Endothelial cell of umbilical vein (primary cell): ENCODE measurements at regions not wholly inside any gene's neighbourhood (a gene's known extent, or its start where the extent isn't known, plus 50 kb on each side); places are given as distances from the start of the nearest gene placed in this dataset.

Experiments used
- BruUV-seq: library from RNA; stranded (reverse); fragments of 400-500 nt; replicated peaks from 2 replicates; lab custom pipeline; 2021; lab: Mats Ljungman, UMichigan
- CTCF ChIA-PET: fragments of 300-600, 350-600 bp; sonication (Branson Sonifier 250); formaldehyde crosslinking; loops from one replicate; lab custom pipeline; 2021; ENCODE audit warnings: antibody characterized with exemption, inconsistent platforms; lab: Charles Lee
- POLR2A ChIA-PET: fragments of 300-600, 350-600 bp; sonication (Branson Sonifier 250); formaldehyde crosslinking; loops from one replicate; lab custom pipeline; 2021; ENCODE audit warnings: antibody characterized with exemption, inconsistent platforms; lab: Charles Lee
- DNase-seq: peaks from one replicate; pipeline ENCODE4 v3.0.0-alpha.2; 2011; ENCODE audit warnings: low read depth, low spot score
- FAIRE-seq: peaks from 2 replicates; lab custom pipeline; 2011; peaks lifted over from hg19 to GRCh38; lab: Jason Lieb, UNC
- H2AFZ ChIP-seq: 2 replicates; pipeline ENCODE4 v1.6.0; 2012; ENCODE audit warnings: low read depth, low read length, control low read depth, inconsistent platforms
- H3K27ac ChIP-seq: 2 replicates; pipeline ENCODE4 v1.5.1; 2011; ENCODE audit warnings: low read depth, mild to moderate bottlenecking, control low read depth, low read length, moderate library complexity; ENCODE audit not compliant: insufficient read depth
- H3K27me3 ChIP-seq, 2 experiments: 2 replicates each; pipeline versions ENCODE4 v1.6.0 to v1.6.1; 2011; ENCODE audit warnings: low read length in 2 of 2, mixed read lengths in 1 of 2; ENCODE audit not compliant: control insufficient read depth in 2 of 2, insufficient read depth in 2 of 2
- H3K36me3 ChIP-seq, 2 experiments: 2 replicates in 1 of 2; 3 replicates in 1 of 2; pipeline ENCODE4 v1.5.1; 2011; ENCODE audit warnings: low read length in 2 of 2, mild to moderate bottlenecking in 1 of 2, moderate library complexity in 1 of 2; ENCODE audit not compliant: control insufficient read depth in 2 of 2, insufficient read depth in 2 of 2; ENCODE audit errors: extremely low read depth in 1 of 2
- H3K4me1 ChIP-seq: 3 replicates; pipeline ENCODE4 v1.5.1; 2011; ENCODE audit warnings: mild to moderate bottlenecking, low read length; ENCODE audit not compliant: control insufficient read depth, insufficient read depth; ENCODE audit errors: extremely low read depth
- H3K4me2 ChIP-seq: 2 replicates; pipeline ENCODE4 v1.6.1; 2011; ENCODE audit warnings: low read length, control low read depth, mixed read lengths; ENCODE audit not compliant: insufficient read depth
- H3K4me3 ChIP-seq, 3 experiments: fragments of 200-600 bp in 1 of 3; sonication (generic), shearing (Covaris generic) in 1 of 3; replicated peaks in 1 of 3; 2 replicates each; pipeline ENCODE4 v1.5.1; 2011 to 2016; ENCODE audit warnings: control low read depth in 3 of 3, low read length in 3 of 3, mild to moderate bottlenecking in 2 of 3, inconsistent platforms in 1 of 3, low read depth in 1 of 3, moderate library complexity in 1 of 3; ENCODE audit not compliant: insufficient read depth in 1 of 3
- H3K79me2 ChIP-seq: 2 replicates; pipeline ENCODE4 v1.6.0; 2012; ENCODE audit warnings: low read length, inconsistent platforms; ENCODE audit not compliant: control insufficient read depth, insufficient read depth
- H3K9ac ChIP-seq: replicated peaks from 2 replicates; pipeline ENCODE3; 2011; ENCODE audit warnings: low read length, control low read depth; ENCODE audit not compliant: insufficient read depth; ENCODE audit errors: extremely low read depth
- H3K9me1 ChIP-seq: replicated peaks from 3 replicates; pipeline ENCODE4 v1.6.0; 2011; ENCODE audit warnings: mild to moderate bottlenecking, low read length; ENCODE audit not compliant: control insufficient read depth, insufficient read depth; ENCODE audit errors: extremely low read depth
- H3K9me3 ChIP-seq: replicated peaks from 2 replicates; pipeline ENCODE4 v1.5.1; 2012; ENCODE audit warnings: low read length, inconsistent platforms; ENCODE audit not compliant: control insufficient read depth, insufficient read depth
- H4K20me1 ChIP-seq: replicated peaks from 2 replicates; pipeline ENCODE3; 2011; ENCODE audit warnings: mild to moderate bottlenecking, low read length; ENCODE audit not compliant: control insufficient read depth, insufficient read depth; ENCODE audit errors: extremely low read depth
- JUN ChIP-seq: IDR thresholded peaks from 2 replicates; pipeline ENCODE4 v1.6.1; 2011; ENCODE audit warnings: borderline replicate concordance, low read depth; ENCODE audit not compliant: insufficient read length, insufficient read depth
- MYC ChIP-seq: IDR thresholded peaks from one replicate; pipeline ENCODE4 v1.6.1; 2011; ENCODE audit warnings: mild to moderate bottlenecking, low read depth, low read length
- POLR2AphosphoS5 ChIP-seq: IDR thresholded peaks from 2 replicates; pipeline ENCODE4 v1.6.1; 2012; ENCODE audit warnings: low read depth, mild to moderate bottlenecking, control low read depth, low read length, moderate library complexity; ENCODE audit not compliant: insufficient read depth
- dilution Hi-C: fragments of 300-500 bp; cut with MboI; formaldehyde crosslinking; loops from one replicate; pipeline ENCODE4 v1.15.0; 2019; ENCODE audit warnings: low sequenced_read_pairs; ENCODE audit not compliant: extremely low pct_ligation_motif_present
- intact Hi-C: fragments of 100-400 bp; cut with micrococcal nuclease; formaldehyde crosslinking; loops from one replicate; pipeline ENCODE4 v1.10.0; 2022
- TF ChIP-seq, protein P1 (sequence below): IDR thresholded peaks from 2 replicates; pipeline ENCODE4 v1.6.1; 2011; ENCODE audit not compliant: insufficient read depth, insufficient read length

DNA sequence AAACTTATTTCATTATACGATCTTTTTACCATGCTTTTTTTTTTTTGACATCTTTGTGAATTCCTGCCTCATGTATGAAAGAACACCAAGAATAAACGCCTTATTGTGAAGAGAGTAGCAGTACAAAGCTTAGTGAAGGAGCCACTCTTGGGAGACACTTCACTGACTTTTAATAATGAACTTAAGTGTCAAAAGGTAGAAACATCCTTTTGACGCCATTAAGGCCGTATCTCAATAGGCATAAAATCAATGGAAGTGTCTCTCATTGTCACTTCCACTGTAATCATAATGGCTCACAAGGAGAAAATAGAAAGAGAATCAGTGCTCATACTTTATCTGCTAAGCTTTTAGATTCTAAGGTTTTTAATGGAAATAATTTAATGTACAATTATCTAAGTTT, 657.8 kb downstream of the DIPK2A start:
- H4K20me1 ChIP-seq: no peaks in the 10 kb centered on the region
- TF ChIP-seq POLR2AphosphoS5: no peak
- H3K4me3 ChIP-seq: no peak overlapping the region
- no peak overlapping the region for H3K4me2 ChIP-seq
- dilution Hi-C loops (no loop called here), intact Hi-C loops (no loop called here)
- no peaks in the 10 kb centered on the region for H3K4me1 ChIP-seq
- ChIA-PET POLR2A (no interaction called here), CTCF (no interaction called here)
- H3K9me1 ChIP-seq: no peaks in the 10 kb centered on the region
- no peak overlapping the region for H2AFZ ChIP-seq
- DNase-seq (no peak), FAIRE-seq (no peak)
- H3K9me3 ChIP-seq: no peaks in the 10 kb centered on the region
- H3K9ac ChIP-seq: no peak overlapping the region
- no peak overlapping the region for H3K27ac ChIP-seq
- no peaks in the 10 kb centered on the region for H3K79me2 ChIP-seq
- no TSS peak for BruUV-seq
- H3K36me3 ChIP-seq: no peaks in the 10 kb centered on the region
- H3K27me3 ChIP-seq: no peaks in the 10 kb centered on the region

DNA sequence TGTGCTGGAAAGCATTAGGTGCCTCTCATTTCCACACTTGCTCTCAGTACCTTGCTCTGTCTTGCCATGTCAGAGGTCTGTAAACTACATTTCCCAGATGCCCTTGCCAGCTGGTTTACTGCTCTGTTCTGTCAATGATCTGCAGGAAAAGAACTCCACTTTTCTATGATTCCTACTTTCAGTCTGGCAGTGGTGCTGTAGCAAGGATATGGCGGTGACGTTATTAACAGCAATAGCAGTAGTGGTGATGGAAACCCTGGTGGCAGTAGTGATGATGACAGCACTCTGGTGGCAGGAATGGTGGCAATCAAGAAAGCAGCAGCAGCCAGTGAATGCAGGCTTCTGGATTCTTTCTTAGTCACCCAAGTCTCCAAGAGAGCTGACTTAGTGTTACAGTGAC, 665.2 kb downstream of the DIPK2A start:
- ChIA-PET CTCF (interaction anchor here (0.6 kb wide), 1 partner anchor 46 kb away, joined by 3 read pairs; no protein-coding TSS in a partner anchor), POLR2A (no interaction called here)

More for the DNA sequence above, 665.2 kb downstream of the DIPK2A start:
- Histone ChIP-seq H3K27me3 (no peaks in the 10 kb centered on the region), H3K9me1 (no peaks in the 10 kb centered on the region), H2AFZ (no peak overlapping the region), H3K36me3 (no peaks in the 10 kb centered on the region), H3K4me1 (no peaks in the 10 kb centered on the region), H3K4me2 (no peak overlapping the region), H4K20me1 (no peaks in the 10 kb centered on the region), H3K4me3 (no peak overlapping the region), H3K9ac (no peak overlapping the region), H3K79me2 (no peaks in the 10 kb centered on the region), H3K9me3 (no peaks in the 10 kb centered on the region), H3K27ac (no peak overlapping the region)
- DNase-seq (no peak), FAIRE-seq (no peak)
- BruUV-seq: no TSS peak
- TF ChIP-seq JUN (no peak), MYC (no peak)
- TF ChIP-seq, protein P1, sequence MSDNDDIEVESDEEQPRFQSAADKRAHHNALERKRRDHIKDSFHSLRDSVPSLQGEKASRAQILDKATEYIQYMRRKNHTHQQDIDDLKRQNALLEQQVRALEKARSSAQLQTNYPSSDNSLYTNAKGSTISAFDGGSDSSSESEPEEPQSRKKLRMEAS: no peak
- dilution Hi-C loops (no loop called here), intact Hi-C loops (no loop called here)
